ENCODE measurements at regions not wholly inside any gene's neighbourhood (a gene's known extent, or its start where the extent isn't known, plus 50 kb on each side); places are given as distances from the start of the nearest gene placed in this dataset.

DNA sequence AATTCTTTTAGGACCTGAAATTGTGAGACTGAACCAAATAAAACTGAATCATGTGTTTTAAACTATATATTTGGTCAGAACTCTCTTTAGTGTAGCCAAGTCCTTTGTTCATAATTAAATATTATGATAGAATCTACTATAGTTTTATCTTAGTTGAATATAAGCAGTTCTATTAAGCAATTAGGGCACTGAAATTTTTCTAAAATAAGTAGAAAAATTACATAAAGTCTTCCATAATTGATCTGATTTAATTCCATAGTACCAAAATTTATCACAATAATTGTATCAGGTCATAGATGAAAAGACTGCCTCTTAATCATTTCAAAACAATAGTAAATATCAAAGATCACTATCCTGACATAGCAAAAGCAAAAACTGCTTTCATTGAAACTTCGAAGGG is 90.1 kb upstream of the BET1 start:
- TF ChIP-seq, protein P1, sequence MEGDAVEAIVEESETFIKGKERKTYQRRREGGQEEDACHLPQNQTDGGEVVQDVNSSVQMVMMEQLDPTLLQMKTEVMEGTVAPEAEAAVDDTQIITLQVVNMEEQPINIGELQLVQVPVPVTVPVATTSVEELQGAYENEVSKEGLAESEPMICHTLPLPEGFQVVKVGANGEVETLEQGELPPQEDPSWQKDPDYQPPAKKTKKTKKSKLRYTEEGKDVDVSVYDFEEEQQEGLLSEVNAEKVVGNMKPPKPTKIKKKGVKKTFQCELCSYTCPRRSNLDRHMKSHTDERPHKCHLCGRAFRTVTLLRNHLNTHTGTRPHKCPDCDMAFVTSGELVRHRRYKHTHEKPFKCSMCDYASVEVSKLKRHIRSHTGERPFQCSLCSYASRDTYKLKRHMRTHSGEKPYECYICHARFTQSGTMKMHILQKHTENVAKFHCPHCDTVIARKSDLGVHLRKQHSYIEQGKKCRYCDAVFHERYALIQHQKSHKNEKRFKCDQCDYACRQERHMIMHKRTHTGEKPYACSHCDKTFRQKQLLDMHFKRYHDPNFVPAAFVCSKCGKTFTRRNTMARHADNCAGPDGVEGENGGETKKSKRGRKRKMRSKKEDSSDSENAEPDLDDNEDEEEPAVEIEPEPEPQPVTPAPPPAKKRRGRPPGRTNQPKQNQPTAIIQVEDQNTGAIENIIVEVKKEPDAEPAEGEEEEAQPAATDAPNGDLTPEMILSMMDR (IDR thresholded peaks at IDR 0.05; ENCODE audit: poor library complexity) = no peak
- no peak for TF ChIP-seq EZH2phosphoT487 (IDR thresholded peaks at IDR 0.05; ENCODE audit: low read depth, severe bottlenecking, unreplicated experiment)

All from hepatocyte (in vitro differentiated cells).